IMR-90 (cell line): ENCODE measurements at regions not wholly inside any gene's neighbourhood (a gene's known extent, or its start where the extent isn't known, plus 50 kb on each side); places are given as distances from the start of the nearest gene placed in this dataset.

Experiments
- CTCF ChIP-seq: conservative IDR thresholded peaks from 2 replicates; pipeline ENCODE4 v1.5.1; 2012; ENCODE audit warnings: mild to moderate bottlenecking, low read depth, low read length, improper control_type of control experiment
- ELK1 ChIP-seq: fragments of 150-350 bp; IDR thresholded peaks from 2 replicates; pipeline ENCODE4 v1.6.1; 2016; ENCODE audit warnings: low read depth, mild to moderate bottlenecking, low read length, moderate library complexity, borderline replicate concordance
- MAZ ChIP-seq: IDR thresholded peaks from 2 replicates; pipeline ENCODE4 v1.6.1; 2012; ENCODE audit warnings: low read depth, mild to moderate bottlenecking, low read length, improper control_type of control experiment, moderate library complexity, borderline replicate concordance

- TF ChIP-seq CTCF: no peak
- TF ChIP-seq ELK1: no peak
- no peak for TF ChIP-seq MAZ
Observed at GRCh38 chr10:45564303-45564959, 108.1 kb downstream of the ZFAND4 start.
